Fibroblast of mammary gland (primary cell): ENCODE measurements at regions not wholly inside any gene's neighbourhood (a gene's known extent, or its start where the extent isn't known, plus 50 kb on each side); places are given as distances from the start of the nearest gene placed in this dataset.
A peak's percentile ranks its signal among the peaks of the same experiment; 100 is the strongest.

Experiments
- DNase-seq: peaks from one replicate; pipeline ENCODE4 v3.0.0-alpha.2; 2010; ENCODE audit warnings: low read depth
- H3K4me3 ChIP-seq: 2 replicates; pipeline ENCODE4 v1.5.1; 2011; ENCODE audit warnings: low read depth, mild to moderate bottlenecking, low read length, moderate library complexity; ENCODE audit not compliant: control insufficient read depth
- TF ChIP-seq, protein P1 (sequence below): conservative IDR thresholded peaks from 2 replicates; pipeline ENCODE4 v1.5.1; 2011; ENCODE audit warnings: low read depth, low read length, inconsistent platforms; ENCODE audit not compliant: control insufficient read depth, insufficient read depth

DNA sequence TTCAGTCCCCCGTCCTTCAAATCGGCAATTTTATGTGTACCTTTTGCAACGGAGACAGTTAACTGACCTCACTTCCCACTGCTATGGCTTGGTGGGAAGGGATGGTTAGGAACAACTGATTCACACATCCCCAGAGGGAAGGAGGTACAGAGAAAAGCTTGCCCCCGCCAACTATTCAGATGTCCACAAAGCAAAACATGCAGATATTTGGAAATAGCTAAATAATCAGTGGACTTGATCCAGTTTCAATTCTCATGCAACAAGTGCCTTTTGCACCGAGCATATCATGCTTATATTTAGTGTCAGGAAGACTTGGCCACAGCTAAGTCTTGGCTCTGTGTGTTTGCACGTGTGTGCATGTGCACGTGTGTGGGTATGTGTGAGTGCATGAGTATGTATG is 144.6 kb downstream of the SNX19 start:
- no peak overlapping the region for H3K4me3 ChIP-seq
- TF ChIP-seq, protein P1, sequence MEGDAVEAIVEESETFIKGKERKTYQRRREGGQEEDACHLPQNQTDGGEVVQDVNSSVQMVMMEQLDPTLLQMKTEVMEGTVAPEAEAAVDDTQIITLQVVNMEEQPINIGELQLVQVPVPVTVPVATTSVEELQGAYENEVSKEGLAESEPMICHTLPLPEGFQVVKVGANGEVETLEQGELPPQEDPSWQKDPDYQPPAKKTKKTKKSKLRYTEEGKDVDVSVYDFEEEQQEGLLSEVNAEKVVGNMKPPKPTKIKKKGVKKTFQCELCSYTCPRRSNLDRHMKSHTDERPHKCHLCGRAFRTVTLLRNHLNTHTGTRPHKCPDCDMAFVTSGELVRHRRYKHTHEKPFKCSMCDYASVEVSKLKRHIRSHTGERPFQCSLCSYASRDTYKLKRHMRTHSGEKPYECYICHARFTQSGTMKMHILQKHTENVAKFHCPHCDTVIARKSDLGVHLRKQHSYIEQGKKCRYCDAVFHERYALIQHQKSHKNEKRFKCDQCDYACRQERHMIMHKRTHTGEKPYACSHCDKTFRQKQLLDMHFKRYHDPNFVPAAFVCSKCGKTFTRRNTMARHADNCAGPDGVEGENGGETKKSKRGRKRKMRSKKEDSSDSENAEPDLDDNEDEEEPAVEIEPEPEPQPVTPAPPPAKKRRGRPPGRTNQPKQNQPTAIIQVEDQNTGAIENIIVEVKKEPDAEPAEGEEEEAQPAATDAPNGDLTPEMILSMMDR = no peak
- peak; percentile 95 for DNase-seq

DNA sequence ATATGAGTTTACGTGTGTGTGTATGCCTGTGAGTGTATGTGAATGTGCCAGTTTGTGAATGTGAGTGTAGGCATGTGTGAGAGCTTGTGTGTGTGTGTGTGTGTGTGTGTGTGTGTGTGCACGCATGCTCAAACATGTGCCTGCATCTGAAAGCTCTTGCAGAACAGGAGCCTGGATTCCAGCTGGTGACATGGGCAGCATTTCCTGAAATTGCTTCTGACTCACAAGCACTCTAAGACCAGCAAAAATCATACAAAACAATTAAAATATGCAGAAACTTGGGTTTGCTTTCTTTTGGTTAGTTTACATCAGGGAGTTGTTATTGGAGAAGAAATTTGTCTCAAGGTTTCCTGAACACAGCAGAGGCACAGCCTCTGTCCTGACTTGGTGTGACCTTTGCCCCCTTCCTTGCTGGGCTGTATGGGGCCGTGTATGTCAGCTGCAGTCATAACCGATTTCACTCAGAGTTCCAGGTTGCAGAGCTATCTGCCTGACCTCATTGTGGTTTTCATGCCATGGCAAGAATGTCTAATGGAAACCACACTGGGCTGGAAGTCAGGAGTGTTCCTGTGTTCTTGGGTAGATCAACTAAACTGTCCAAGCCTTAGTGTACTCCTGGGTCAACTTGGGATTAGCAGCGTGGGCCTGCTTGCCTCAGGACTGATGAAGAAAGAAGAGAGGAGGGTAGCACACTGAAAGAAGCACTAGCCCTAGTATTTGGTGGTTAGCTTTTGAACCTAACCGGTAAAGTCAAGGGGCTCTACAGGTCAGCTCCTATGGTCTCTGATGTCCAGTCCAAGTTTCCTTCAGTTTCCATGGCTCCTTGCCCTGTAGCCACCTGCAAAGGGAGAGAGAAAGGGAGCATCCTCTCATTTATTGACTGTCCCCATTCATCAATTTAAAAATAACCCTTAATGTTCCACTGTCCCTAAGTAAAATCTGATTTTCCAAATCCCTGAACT is 143.7 kb downstream of the SNX19 start:
- TF ChIP-seq, protein P1 = no peak
- DNase-seq = peak; percentile 100
- H3K4me3 ChIP-seq = no peak overlapping the region

DNA sequence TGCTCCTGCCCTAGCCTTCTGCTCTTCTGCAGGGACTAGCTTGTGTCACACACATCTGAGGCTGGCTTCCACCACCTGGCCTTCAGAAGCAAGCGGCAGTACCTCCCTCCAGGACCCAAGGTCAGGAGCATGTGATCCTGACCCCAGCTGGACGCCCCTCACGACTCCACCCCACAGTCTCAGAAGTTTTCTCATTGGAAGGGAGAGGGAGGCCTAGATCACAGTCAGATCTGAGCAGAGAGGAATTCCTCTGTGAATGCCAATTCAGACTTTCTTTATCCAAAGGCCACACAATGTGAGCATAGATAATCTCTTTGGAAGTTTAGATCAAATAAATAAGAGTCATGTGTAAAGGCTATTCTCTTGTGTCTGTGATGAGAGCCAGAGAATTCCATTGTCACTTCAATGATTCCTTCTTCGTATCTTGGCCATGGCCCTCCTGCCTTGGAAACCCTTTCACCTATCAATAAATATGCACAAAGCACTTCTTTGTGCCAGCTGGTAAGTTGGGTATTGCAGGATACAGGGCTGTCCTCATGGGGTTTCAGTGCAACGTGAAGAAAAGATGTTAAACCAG is 142.9 kb downstream of the SNX19 start:
- DNase-seq = no peak
- TF ChIP-seq, protein P1 = no peak
- no peak overlapping the region for H3K4me3 ChIP-seq

GRCh38 chr11:130774703-130775102 is 141.6 kb downstream of the SNX19 start:
- TF ChIP-seq, protein P1 = no peak
- H3K4me3 ChIP-seq = no peak overlapping the region
- no peak for DNase-seq

- peak; percentile 91 for DNase-seq
- no peak overlapping the region for H3K4me3 ChIP-seq
- TF ChIP-seq, protein P1 = no peak
These were observed 140.8 kb downstream of the SNX19 start for GRCh38 chr11:130775306-130776060.

GRCh38 chr11:130776061-130776419 is 140.2 kb downstream of the SNX19 start:
- DNase-seq = no peak
- H3K4me3 ChIP-seq = no peak overlapping the region
- TF ChIP-seq, protein P1 = no peak
